Keratinocyte (primary cell): ENCODE measurements at regions not wholly inside any gene's neighbourhood (a gene's known extent, or its start where the extent isn't known, plus 50 kb on each side); places are given as distances from the start of the nearest gene placed in this dataset.

Experiments
- EZH2 ChIP-seq: IDR thresholded peaks from one replicate; pipeline ENCODE4 v1.6.1; 2012; ENCODE audit warnings: inconsistent platforms, mild to moderate bottlenecking, low read length, moderate library complexity
- TF ChIP-seq, protein P1 (sequence below), 3 experiments: IDR thresholded peaks in 1 of 3; conservative IDR thresholded peaks in 1 of 3; optimal IDR thresholded peaks in 1 of 3; 2 replicates in 2 of 3; 3 replicates in 1 of 3; pipeline versions ENCODE3 to v1.5.1; 2011; ENCODE audit warnings: low read length in 3 of 3, mild to moderate bottlenecking in 3 of 3, moderate library complexity in 2 of 3, control low read depth in 1 of 3, inconsistent platforms in 1 of 3; ENCODE audit not compliant: insufficient read depth in 2 of 3; ENCODE audit errors: extremely low read depth in 1 of 3

DNA sequence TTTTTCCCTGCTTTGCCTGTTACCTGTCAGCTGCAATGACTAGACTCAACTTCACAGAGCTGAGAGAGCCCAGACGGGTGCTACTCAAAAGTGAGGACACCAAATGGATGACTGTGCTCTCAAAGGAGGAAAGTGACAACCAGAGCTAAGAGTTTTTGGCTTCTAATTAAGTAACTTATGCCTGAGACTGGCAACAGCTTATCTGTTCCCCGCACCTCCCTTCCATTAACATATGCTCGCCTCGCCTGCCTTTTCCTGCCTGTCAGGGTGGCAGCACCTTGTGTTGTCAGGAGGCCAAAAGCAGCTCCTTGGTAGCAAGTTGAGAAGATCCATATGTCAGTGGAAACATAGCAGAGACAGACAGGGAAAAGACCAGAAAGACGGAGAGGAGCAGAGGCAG is 573.9 kb upstream of the KIRREL3 start:
- TF ChIP-seq, protein P1, sequence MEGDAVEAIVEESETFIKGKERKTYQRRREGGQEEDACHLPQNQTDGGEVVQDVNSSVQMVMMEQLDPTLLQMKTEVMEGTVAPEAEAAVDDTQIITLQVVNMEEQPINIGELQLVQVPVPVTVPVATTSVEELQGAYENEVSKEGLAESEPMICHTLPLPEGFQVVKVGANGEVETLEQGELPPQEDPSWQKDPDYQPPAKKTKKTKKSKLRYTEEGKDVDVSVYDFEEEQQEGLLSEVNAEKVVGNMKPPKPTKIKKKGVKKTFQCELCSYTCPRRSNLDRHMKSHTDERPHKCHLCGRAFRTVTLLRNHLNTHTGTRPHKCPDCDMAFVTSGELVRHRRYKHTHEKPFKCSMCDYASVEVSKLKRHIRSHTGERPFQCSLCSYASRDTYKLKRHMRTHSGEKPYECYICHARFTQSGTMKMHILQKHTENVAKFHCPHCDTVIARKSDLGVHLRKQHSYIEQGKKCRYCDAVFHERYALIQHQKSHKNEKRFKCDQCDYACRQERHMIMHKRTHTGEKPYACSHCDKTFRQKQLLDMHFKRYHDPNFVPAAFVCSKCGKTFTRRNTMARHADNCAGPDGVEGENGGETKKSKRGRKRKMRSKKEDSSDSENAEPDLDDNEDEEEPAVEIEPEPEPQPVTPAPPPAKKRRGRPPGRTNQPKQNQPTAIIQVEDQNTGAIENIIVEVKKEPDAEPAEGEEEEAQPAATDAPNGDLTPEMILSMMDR (optimal IDR thresholded peaks at IDR 0.05 in 1 of 3, IDR thresholded peaks at IDR 0.05 in 1 of 3, conservative IDR thresholded peaks at IDR 0.05 in 1 of 3; ENCODE audit: extremely low read depth in 1 of 3, insufficient read depth in 2 of 3, low read length in 3 of 3), result no peak
- TF ChIP-seq EZH2, result no peak
